IgD-negative memory B cell (primary cell): ENCODE measurements at regions not wholly inside any gene's neighbourhood (a gene's known extent, or its start where the extent isn't known, plus 50 kb on each side); places are given as distances from the start of the nearest gene placed in this dataset.
"Not testable (repeated sequence)": the region's sequence is repeated elsewhere in the genome, so short reads cannot be mapped to it uniquely, and the experiment has no call there.

Experiments
- H3K27ac Mint-ChIP-seq, 3 donors: one replicate each; pipeline ENCODE4 v1.8.0; 2020 to 2022; ENCODE audit warnings: mild to moderate bottlenecking in 3 of 3, mixed read lengths in 3 of 3, moderate library complexity in 1 of 3
- H3K27me3 Mint-ChIP-seq: one replicate; pipeline ENCODE4 v1.8.0; 2021; ENCODE audit warnings: mixed read lengths
- H3K36me3 Mint-ChIP-seq: one replicate; pipeline ENCODE4 v1.8.0; 2020; ENCODE audit warnings: mild to moderate bottlenecking, mixed read lengths
- H3K4me1 Mint-ChIP-seq, 3 donors: one replicate each; pipeline ENCODE4 v1.8.0; 2020 to 2022; ENCODE audit warnings: mixed read lengths in 3 of 3, mild to moderate bottlenecking in 1 of 3
- H3K4me3 Mint-ChIP-seq, 4 donors: one replicate each; pipeline ENCODE4 v1.8.0; 2020 to 2022; ENCODE audit warnings: mild to moderate bottlenecking in 4 of 4, mixed read lengths in 4 of 4, moderate library complexity in 3 of 4
- H3K9me3 Mint-ChIP-seq, 3 donors: one replicate each; pipeline ENCODE4 v1.8.0; 2020 to 2021; ENCODE audit warnings: mixed read lengths in 3 of 3, mild to moderate bottlenecking in 1 of 3

GRCh38 chr5:44150075-44150723, 239.0 kb downstream of the FGF10 start:
- peaks cover 0 to 2% (median 0%) of the 10 kb centered on the region in 3 donors for H3K4me1 Mint-ChIP-seq
- H3K36me3 Mint-ChIP-seq, result no peaks in the 10 kb centered on the region
- H3K27me3 Mint-ChIP-seq, result no peaks in the 10 kb centered on the region
- no peak overlapping the region for H3K4me3 Mint-ChIP-seq
- no peak overlapping the region for H3K27ac Mint-ChIP-seq
- peaks cover 2 to 19% (median 3%) of the 10 kb centered on the region in 3 donors for H3K9me3 Mint-ChIP-seq

GRCh38 chr5:44117947-44118346, 271.3 kb downstream of the FGF10 start:
- not testable (repeated sequence) for H3K36me3 Mint-ChIP-seq, H3K27me3 Mint-ChIP-seq, H3K27ac Mint-ChIP-seq, H3K4me3 Mint-ChIP-seq, H3K9me3 Mint-ChIP-seq, H3K4me1 Mint-ChIP-seq

- H3K9me3 Mint-ChIP-seq, result peaks cover 6 to 17% (median 10%) of the 10 kb centered on the region in 3 donors
- H3K4me3 Mint-ChIP-seq, H3K36me3 Mint-ChIP-seq, H3K4me1 Mint-ChIP-seq, H3K27ac Mint-ChIP-seq, H3K27me3 Mint-ChIP-seq: not testable (repeated sequence)
Measured at GRCh38 chr5:44108232-44108631, 281.0 kb downstream of the FGF10 start.

- no peaks in the 10 kb centered on the region for H3K27me3 Mint-ChIP-seq
- H3K36me3 Mint-ChIP-seq, result no peaks in the 10 kb centered on the region
- no peak overlapping the region for H3K4me3 Mint-ChIP-seq
- H3K9me3 Mint-ChIP-seq, result peaks cover 0 to 7% (median 4%) of the 10 kb centered on the region in 3 donors
- H3K4me1 Mint-ChIP-seq, result no peaks in the 10 kb centered on the region
- no peak overlapping the region for H3K27ac Mint-ChIP-seq
Measured at GRCh38 chr5:44099643-44100042, 289.6 kb downstream of the FGF10 start.

GRCh38 chr5:44089424-44090144, 299.6 kb downstream of the FGF10 start:
- Mint-ChIP-seq H3K36me3 (no peaks in the 10 kb centered on the region), H3K9me3 (peaks cover 0 to 8% (median 1%) of the 10 kb centered on the region in 3 donors), H3K4me3 (no peak overlapping the region), H3K4me1 (no peaks in the 10 kb centered on the region), H3K27me3 (no peaks in the 10 kb centered on the region), H3K27ac (no peak overlapping the region)

- Mint-ChIP-seq H3K4me1 (no peaks in the 10 kb centered on the region), H3K4me3 (no peak overlapping the region), H3K27ac (no peak overlapping the region), H3K9me3 (peaks cover 4 to 13% (median 7%) of the 10 kb centered on the region in 3 donors), H3K36me3 (no peaks in the 10 kb centered on the region), H3K27me3 (no peaks in the 10 kb centered on the region)
Measured at GRCh38 chr5:44085083-44085482, 304.1 kb downstream of the FGF10 start.

- not testable (repeated sequence) for H3K4me3 Mint-ChIP-seq, H3K4me1 Mint-ChIP-seq, H3K36me3 Mint-ChIP-seq, H3K27me3 Mint-ChIP-seq, H3K27ac Mint-ChIP-seq
- peaks cover 2 to 11% (median 4%) of the 10 kb centered on the region in 3 donors for H3K9me3 Mint-ChIP-seq
Measured at GRCh38 chr5:44074547-44074946, 314.7 kb downstream of the FGF10 start.

- H3K36me3 Mint-ChIP-seq, result no peaks in the 10 kb centered on the region
- no peak overlapping the region for H3K27ac Mint-ChIP-seq
- peaks cover 0 to 12% (median 0%) of the 10 kb centered on the region in 3 donors for H3K9me3 Mint-ChIP-seq
- no peaks in the 10 kb centered on the region for H3K27me3 Mint-ChIP-seq
- H3K4me3 Mint-ChIP-seq, result no peak overlapping the region
- no peaks in the 10 kb centered on the region for H3K4me1 Mint-ChIP-seq
Measured at GRCh38 chr5:44051591-44051990, 337.6 kb downstream of the FGF10 start.

GRCh38 chr5:44048276-44048984, 340.8 kb downstream of the FGF10 start:
- Mint-ChIP-seq H3K9me3 (peaks cover 3 to 17% (median 5%) of the 10 kb centered on the region in 3 donors), H3K4me1 (no peaks in the 10 kb centered on the region), H3K27ac (no peak overlapping the region), H3K27me3 (no peaks in the 10 kb centered on the region), H3K4me3 (no peak overlapping the region), H3K36me3 (no peaks in the 10 kb centered on the region)

GRCh38 chr5:44046619-44047364, 342.4 kb downstream of the FGF10 start:
- Mint-ChIP-seq H3K4me3 (no peak overlapping the region), H3K9me3 (peaks cover 3 to 17% (median 5%) of the 10 kb centered on the region in 3 donors), H3K27me3 (no peaks in the 10 kb centered on the region), H3K36me3 (no peaks in the 10 kb centered on the region), H3K4me1 (no peaks in the 10 kb centered on the region), H3K27ac (no peak overlapping the region)

- H3K4me1 Mint-ChIP-seq, H3K9me3 Mint-ChIP-seq, H3K27ac Mint-ChIP-seq, H3K36me3 Mint-ChIP-seq, H3K27me3 Mint-ChIP-seq, H3K4me3 Mint-ChIP-seq: not testable (repeated sequence)
Measured at GRCh38 chr5:44044549-44044948, 344.7 kb downstream of the FGF10 start.

GRCh38 chr5:44028226-44028625, 361.0 kb downstream of the FGF10 start:
- H3K4me3 Mint-ChIP-seq, result no peak overlapping the region
- H3K27me3 Mint-ChIP-seq, result no peaks in the 10 kb centered on the region
- no peaks in the 10 kb centered on the region for H3K36me3 Mint-ChIP-seq
- no peak overlapping the region for H3K27ac Mint-ChIP-seq
- peaks cover 1 to 2% (median 2%) of the 10 kb centered on the region in 3 donors for H3K9me3 Mint-ChIP-seq
- H3K4me1 Mint-ChIP-seq, result no peaks in the 10 kb centered on the region

GRCh38 chr5:44022622-44023021, 366.6 kb downstream of the FGF10 start:
- Mint-ChIP-seq H3K9me3 (peaks cover 1 to 8% (median 4%) of the 10 kb centered on the region in 3 donors), H3K36me3 (no peaks in the 10 kb centered on the region), H3K4me1 (no peaks in the 10 kb centered on the region), H3K27ac (no peak overlapping the region), H3K4me3 (no peak overlapping the region), H3K27me3 (no peaks in the 10 kb centered on the region)

- Mint-ChIP-seq H3K27ac (no peak overlapping the region), H3K36me3 (no peaks in the 10 kb centered on the region), H3K4me3 (no peak overlapping the region), H3K4me1 (no peaks in the 10 kb centered on the region), H3K27me3 (no peaks in the 10 kb centered on the region), H3K9me3 (peaks cover 5 to 6% (median 5%) of the 10 kb centered on the region in 3 donors)
Measured at GRCh38 chr5:44011518-44011917, 377.7 kb downstream of the FGF10 start.

- Mint-ChIP-seq H3K9me3 (peaks cover 6 to 10% (median 6%) of the 10 kb centered on the region in 3 donors), H3K4me1 (no peaks in the 10 kb centered on the region), H3K27ac (no peak overlapping the region), H3K4me3 (no peak overlapping the region), H3K36me3 (no peaks in the 10 kb centered on the region), H3K27me3 (no peaks in the 10 kb centered on the region)
Measured at GRCh38 chr5:44002381-44002901, 386.8 kb downstream of the FGF10 start.
